NCI-H1930 (cell line): ENCODE measurements at regions not wholly inside any gene's neighbourhood (a gene's known extent, or its start where the extent isn't known, plus 50 kb on each side); places are given as distances from the start of the nearest gene placed in this dataset.

ENCODE experiments used
- DNase-seq, 2 experiments: peaks; one replicate each; lab custom pipeline; 2025; lab: John Stamatoyannopoulos, UW

- no peak for DNase-seq
These were observed 441.0 kb upstream of the SALL1 start for GRCh38 chr16:51592001-51592501.

DNA sequence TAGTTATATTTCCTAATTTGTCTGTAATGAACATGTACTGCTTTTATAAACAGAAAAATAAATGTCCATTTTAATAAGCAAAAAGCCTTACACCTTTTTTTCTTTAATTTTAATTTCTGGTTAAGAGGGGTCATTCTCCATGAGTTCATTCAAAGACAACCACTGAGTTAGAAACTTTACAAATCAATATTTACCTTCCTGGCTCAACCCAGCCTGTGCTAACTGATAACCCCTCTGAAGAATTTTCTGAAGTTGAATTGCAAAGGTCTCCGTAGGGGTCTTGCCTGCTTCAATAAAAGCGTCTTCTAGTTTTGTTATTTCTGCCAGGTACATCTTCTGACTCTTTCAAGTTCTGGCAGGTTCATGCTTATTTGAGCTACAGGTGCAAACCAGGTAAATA lies 440.4 kb upstream of the SALL1 start:
- no peak for DNase-seq

DNA sequence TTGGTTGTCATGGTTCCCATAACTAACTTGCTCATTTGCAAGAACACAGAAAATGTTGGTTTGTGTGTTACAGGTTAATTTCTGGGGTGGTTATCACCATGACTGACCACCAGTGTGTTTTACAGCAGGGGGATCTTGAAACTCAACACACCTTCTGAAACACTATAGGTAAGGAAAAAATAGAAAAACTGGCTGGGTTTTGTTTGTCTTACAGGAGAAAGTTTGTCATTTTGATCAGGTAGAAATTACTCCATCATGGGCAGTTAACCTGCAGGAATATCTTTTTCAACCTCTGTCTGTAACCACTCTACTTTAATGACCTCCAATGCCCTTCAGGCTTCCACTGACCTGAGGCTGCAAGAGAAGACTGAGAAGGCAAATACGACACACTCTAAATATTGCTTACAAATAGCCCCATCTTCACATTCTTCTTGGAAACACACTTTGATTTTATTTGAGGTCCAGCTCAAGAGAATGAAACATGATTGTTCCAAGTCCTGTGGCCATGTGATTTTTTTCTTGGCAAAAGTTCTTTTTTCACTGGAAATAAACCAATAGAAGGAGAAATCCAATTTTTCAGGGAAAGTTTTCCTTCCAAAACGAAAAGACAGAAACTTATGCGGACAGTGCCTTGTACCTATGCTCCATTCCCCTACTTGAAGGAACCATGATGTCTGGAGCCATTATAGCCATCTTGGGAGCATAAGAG lies 428.7 kb upstream of the SALL1 start:
- no peak for DNase-seq

GRCh38 chr16:51577621-51578303 lies 426.7 kb upstream of the SALL1 start:
- DNase-seq, result no peak

DNA sequence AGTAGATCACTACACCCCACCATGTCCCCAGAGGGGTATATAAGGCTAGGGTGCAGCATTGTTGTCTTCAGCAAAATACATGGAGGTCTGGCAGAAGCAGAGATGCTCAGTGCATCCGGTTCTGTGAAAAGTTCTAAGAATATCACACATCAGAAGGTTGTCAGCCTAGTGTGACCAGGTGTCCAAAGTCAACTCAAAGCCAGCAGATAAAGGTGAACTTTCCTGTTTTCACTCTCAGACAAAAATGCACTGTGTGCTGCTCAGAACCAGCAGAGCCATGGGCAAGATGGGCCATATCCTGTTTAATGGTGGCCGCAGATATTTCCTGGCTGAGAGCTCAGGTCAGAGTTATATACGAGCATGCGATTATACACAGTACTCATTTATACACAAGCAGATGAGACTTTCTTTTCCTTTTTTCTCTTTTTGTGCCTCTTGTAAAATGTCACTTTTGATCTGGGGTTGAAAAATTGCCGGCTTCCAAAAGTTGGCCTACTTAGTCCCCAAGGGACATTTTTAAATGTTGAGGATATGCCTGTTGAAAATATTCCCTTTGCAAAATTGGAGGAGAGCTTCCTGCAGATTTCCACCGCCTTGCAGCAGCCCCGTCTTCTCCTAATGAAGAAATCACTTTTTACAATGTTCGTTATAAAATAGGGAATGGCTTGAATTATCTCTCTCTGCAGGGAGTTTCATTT lies 425.6 kb upstream of the SALL1 start:
- DNase-seq, result no peak

DNA sequence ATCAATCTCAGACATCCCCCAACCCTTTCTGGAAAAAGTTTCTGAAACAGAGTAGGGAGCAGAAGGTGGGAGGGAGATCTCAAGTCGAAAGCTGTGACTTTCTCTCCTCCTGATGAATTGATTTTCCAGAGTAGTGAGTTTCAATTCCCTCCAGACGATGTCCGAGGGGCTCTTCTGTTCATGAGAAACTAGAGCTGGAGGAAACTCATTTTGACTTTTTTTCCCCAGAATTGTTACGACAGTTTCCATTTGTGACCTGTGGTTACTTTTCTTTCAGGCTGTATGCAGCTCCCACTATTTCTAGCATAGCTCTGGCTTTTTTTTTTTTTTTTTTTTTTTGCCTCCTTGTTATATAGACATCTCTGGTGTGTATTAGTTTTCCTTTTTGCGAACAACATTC lies 422.1 kb upstream of the SALL1 start:
- no peak for DNase-seq

DNA sequence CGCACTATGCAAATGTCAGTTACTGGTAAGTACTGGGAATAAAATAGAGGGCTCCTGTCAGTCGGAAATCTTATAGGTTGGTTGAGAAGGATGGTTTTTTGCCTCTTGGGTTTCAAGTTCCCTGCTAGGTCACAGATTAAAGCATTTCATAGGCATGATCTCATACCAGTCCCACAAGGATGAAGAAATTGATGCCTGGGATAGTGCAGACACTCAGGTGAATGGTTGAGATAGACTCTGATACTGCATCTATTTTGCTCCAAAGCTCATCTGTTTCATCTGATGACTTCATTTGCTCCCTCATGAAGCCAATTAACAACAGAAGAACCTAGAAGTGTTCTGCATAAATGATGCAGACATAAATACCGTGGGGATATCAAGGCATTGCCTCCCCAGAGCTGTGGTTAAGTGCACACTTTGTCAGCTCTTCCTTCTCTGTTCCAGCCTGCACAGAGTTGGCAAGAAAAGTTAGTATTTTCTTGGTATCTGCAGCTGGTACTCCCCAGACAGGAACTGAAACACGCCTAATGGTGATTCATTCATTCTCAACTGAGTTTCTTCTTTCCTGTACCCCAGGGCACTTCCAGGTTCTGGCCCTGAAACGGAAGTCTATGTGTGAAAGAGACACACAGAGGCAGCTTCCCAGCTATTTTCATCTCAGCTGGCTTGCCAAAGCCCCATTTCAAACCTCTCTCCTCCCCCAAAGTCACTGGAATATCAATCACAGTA lies 418.3 kb upstream of the SALL1 start:
- no peak for DNase-seq

GRCh38 chr16:51567911-51568310 lies 416.8 kb upstream of the SALL1 start:
- no peak for DNase-seq

GRCh38 chr16:51565184-51565583 lies 414.1 kb upstream of the SALL1 start:
- no peak for DNase-seq

- DNase-seq, result no peak
These were observed 411.8 kb upstream of the SALL1 start for GRCh38 chr16:51562891-51563290.

- no peak for DNase-seq
These were observed 408.8 kb upstream of the SALL1 start for GRCh38 chr16:51559901-51560300.

DNA sequence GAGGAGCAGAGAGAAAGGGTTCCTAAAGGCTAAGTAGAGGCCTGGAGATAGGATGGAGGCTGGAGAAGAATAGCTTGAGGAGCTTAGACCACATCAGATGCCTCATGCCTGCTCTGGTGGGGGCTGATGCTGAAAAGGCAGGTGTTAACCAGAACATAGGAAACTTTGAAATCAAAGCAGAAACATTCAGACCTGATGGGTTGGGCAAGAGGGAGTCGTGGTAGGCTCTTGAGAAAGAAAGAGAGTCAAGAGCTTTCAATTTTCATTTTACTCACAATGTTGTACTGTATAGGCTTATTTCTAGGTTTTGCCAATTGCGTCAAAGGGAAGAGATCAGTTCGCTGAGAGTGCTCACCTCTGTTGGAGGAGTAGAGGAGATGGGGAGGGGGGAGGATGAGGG lies 406.6 kb upstream of the SALL1 start:
- no peak for DNase-seq

DNA sequence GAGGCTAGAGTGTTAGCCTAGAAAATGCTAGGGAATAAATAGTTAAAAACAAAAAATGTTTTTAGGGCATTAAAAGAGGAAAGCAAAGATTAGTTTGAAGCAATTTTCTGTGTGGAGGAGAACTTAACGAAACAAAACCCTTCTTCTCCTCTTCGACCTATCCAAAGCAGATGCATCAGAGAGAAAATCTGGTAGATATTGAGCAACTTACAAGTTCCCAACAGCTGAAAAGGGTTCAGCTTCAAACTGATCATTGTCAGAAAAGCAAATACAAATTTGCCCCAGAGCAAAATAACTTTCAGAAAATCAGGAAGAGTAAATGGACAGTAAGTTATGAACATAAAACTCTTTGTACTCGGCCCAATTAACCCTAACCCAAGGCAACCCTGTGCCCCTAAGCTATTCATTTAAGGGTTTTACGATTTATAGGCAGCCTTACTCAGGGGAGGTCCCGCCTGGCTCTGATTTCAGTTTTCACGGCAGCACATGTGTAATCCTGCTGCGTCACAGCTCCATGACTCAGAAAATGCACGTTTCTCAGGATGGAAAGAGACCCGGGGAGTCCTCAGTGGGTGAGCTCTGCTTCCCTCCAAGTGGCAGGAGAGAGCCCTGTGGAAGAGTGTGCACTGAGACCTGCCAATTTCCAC lies 405.7 kb upstream of the SALL1 start:
- DNase-seq, result no peak

DNA sequence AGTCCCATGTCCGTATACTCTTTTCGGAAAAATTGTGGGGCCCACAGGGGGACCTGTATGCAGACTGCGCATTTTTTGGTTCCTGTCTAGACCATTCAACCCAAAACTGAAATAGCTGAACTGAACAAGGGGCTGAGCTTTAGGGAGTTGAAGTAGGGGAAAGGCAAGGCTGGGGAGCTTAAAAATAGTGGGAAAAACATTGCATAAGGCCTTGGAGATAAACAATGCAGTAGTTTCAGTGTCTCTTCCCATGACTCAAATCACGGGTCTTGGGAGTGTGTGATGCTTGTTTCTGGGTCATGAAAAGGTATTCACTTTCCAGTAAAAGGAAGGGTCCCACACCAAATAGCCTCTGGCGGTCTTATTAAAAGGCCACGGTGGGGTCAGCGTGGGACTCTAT lies 402.8 kb upstream of the SALL1 start:
- no peak for DNase-seq

- no peak for DNase-seq
These were observed 402.2 kb upstream of the SALL1 start for GRCh38 chr16:51553314-51553713.

DNA sequence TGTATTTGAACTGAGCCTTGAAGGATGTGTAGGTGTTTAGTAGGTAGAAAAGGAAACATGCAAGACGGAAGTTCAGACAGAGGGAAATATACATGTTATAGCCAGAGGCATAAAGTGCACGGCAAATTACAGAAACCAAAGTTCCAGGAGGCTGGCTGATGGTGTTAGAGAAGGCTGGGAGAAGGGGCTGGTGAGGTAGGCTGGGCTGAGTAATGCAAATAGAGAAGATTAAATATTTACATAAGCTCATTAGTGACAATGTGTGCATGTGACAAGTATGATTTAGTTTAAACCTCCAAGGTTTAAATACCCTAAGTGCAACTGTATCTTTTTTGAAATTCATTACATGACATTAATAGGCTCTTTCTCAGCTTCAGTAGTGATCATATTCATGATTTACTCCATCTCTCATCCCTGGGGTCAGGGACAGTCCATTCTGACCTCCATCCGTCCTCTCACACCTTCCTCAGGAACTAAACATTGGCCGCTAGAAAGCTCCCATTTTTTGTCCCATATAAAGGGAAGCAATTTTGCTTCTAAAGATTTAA lies 399.8 kb upstream of the SALL1 start:
- DNase-seq, result no peak

DNA sequence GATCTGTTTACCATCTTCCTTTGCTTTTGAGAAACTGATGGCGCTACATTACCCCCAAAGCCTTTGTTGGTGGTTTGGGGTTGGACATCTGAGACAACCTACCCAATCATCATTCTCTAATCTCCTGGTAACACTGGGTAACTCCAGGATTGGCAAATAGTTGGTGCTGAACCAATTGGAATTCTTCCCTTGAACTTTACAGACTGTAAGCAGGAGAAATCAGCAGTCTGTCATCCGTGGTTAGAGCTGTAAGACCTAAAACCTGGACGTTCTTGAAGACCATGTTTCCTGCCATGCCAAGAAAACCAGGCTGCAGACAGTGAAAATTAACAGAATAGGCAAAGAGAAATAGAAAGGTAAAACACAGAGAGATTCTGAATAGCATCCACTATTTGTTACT lies 398.8 kb upstream of the SALL1 start:
- DNase-seq, result no peak

- DNase-seq, result no peak
These were observed 394.9 kb upstream of the SALL1 start for GRCh38 chr16:51545951-51546350.

DNA sequence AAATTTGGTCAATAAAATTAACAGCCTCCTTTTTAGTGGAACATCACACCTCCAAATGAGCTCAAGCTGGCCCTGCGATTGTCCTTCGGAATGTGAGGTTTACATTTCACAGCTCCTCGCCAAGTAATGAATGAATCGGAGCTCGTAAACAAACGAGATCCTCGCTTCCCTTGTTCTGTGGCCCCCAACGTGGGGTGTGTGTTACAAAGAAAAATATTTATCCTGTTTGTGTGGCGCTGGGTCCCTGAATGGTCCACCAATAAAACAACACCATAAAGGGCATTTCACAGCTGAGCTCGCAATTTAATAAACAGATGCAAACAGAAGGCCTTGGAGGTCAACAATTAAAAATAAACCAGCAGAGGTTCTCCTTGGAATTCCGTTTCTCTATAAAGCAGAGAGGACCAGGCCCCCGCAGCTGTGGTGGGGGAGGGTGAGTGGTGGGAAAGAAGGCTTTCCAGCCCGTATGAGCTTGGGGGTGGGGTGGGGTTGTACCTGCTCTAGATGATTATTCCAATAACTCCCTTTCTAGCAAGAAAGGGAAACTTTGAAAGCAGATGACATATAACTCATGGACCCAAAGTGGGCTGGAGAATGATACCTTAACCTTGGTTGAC lies 393.9 kb upstream of the SALL1 start:
- DNase-seq, result no peak

DNA sequence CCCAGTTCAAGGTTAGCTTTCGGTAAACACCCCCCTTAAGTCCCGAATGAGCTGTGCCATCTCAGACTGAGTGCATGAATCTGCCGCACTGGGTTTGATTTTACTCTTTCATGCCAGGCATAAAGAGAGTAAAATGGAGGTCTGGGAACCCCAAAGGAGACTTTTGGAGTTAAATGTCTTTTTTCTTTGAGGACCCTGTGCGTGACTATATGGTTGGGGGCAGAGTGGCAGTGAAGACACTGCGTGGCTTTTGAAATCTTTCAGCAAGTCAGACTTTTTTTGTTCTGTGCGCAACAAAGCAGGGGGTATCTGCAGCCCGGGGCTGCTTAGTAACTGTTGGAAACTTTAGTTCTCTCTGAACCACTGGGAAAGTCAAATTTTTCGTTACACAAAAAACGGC lies 392.9 kb upstream of the SALL1 start:
- DNase-seq, result no peak
